WTC11 (cell line): ENCODE measurements at regions not wholly inside any gene's neighbourhood (a gene's known extent, or its start where the extent isn't known, plus 50 kb on each side); places are given as distances from the start of the nearest gene placed in this dataset.
"Not testable (repeated sequence)": the region's sequence is repeated elsewhere in the genome, so short reads cannot be mapped to it uniquely, and the experiment has no call there.

ENCODE experiments used
- ATAC-seq: fragments of 200-7000 bp; cut with Tn5 transposase; 2 replicates; pipeline ENCODE4 v1.10.0; 2021; ENCODE audit warnings: mild to moderate bottlenecking, moderate library complexity
- CTCF ChIA-PET: fragments of 300-600 bp; sonication (Branson Sonifier 250); formaldehyde crosslinking; loops from one replicate; lab custom pipeline; 2021; ENCODE audit warnings: antibody characterized with exemption; lab: Charles Lee
- POLR2A ChIA-PET: fragments of 350-600 bp; sonication (Branson Sonifier 250); formaldehyde crosslinking; loops from one replicate; lab custom pipeline; 2021; ENCODE audit warnings: antibody characterized with exemption; lab: Charles Lee
- DNase-seq: peaks from one replicate; pipeline ENCODE4 v3.0.0; 2021; ENCODE audit warnings: low spot score
- H3K27ac Mint-ChIP-seq: 2 replicates; pipeline ENCODE4 v1.8.0; 2021; ENCODE audit warnings: mixed read lengths
- H3K27me3 Mint-ChIP-seq: 2 replicates; pipeline ENCODE4 v1.8.0; 2021; ENCODE audit warnings: low read depth, mild to moderate bottlenecking, moderate library complexity, mixed read lengths
- H3K36me3 Mint-ChIP-seq: 2 replicates; pipeline ENCODE4 v1.8.0; 2021; ENCODE audit warnings: mixed read lengths
- H3K4me1 Mint-ChIP-seq: 2 replicates; pipeline ENCODE4 v1.8.0; 2022; ENCODE audit warnings: mixed read lengths
- H3K4me3 Mint-ChIP-seq: 2 replicates; pipeline ENCODE4 v1.8.0; 2021; ENCODE audit warnings: mild to moderate bottlenecking, moderate library complexity, mixed read lengths
- H3K9me3 Mint-ChIP-seq: 2 replicates; pipeline ENCODE4 v1.8.0; 2021; ENCODE audit warnings: mixed read lengths
- CTCF ChIP-seq: fragments of 200-600 bp; IDR thresholded peaks from 2 replicates; pipeline ENCODE4 v1.8.0; 2022; ENCODE audit warnings: antibody characterized with exemption
- HMGXB4 ChIP-seq: sonication (generic); formaldehyde crosslinking; IDR thresholded peaks from 2 replicates; pipeline ENCODE4 v1.8.1; 2023; ENCODE audit warnings: mild to moderate bottlenecking, moderate library complexity, missing genetic modification reagents
- MXD4 ChIP-seq: fragments of 250-450 bp; sonication (Bioruptor Pico); IDR thresholded peaks from 2 replicates; pipeline ENCODE4 v1.8.0; 2021; ENCODE audit warnings: mild to moderate bottlenecking, moderate library complexity, borderline replicate concordance
- NFE2L1 ChIP-seq: sonication (generic); formaldehyde crosslinking; IDR thresholded peaks from 2 replicates; pipeline ENCODE4 v1.8.1; 2023; ENCODE audit warnings: missing genetic modification reagents
- NFYB ChIP-seq: sonication (generic); formaldehyde crosslinking; conservative IDR thresholded peaks from 2 replicates; pipeline ENCODE4 v1.8.0; 2022; ENCODE audit warnings: low read depth, missing genetic modification reagents
- ZNF138 ChIP-seq: sonication (generic); formaldehyde crosslinking; conservative IDR thresholded peaks from 2 replicates; pipeline ENCODE4 v1.8.1; 2022; ENCODE audit warnings: mild to moderate bottlenecking, moderate library complexity, missing genetic modification reagents
- ZNF219 ChIP-seq: sonication (generic); formaldehyde crosslinking; IDR thresholded peaks from 2 replicates; pipeline ENCODE4 v1.8.0; 2023; ENCODE audit warnings: missing genetic modification reagents, mild to moderate bottlenecking, borderline replicate concordance
- ZNF317 ChIP-seq: sonication (generic); formaldehyde crosslinking; IDR thresholded peaks from 2 replicates; pipeline ENCODE4 v1.8.1; 2023; ENCODE audit warnings: low read depth, mild to moderate bottlenecking, moderate library complexity, missing genetic modification reagents, borderline replicate concordance
- TF ChIP-seq, protein P1 (sequence below): sonication (generic); formaldehyde crosslinking; IDR thresholded peaks from 2 replicates; pipeline ENCODE4 v1.8.1; 2022; ENCODE audit warnings: low read depth, mild to moderate bottlenecking, moderate library complexity, missing genetic modification reagents, borderline replicate concordance
- TF ChIP-seq, protein P2 (sequence below): sonication (generic); formaldehyde crosslinking; IDR thresholded peaks from 2 replicates; pipeline ENCODE4 v1.8.0; 2023; ENCODE audit warnings: mild to moderate bottlenecking, missing genetic modification reagents
- TF ChIP-seq, protein P3 (sequence below): fragments of 250-450 bp; sonication (Bioruptor Pico); IDR thresholded peaks from 2 replicates; pipeline ENCODE4 v1.9.0; 2021; ENCODE audit warnings: moderate library complexity, mild to moderate bottlenecking, inconsistent platforms, borderline replicate concordance
- TF ChIP-seq, protein P4 (sequence below): sonication (generic); formaldehyde crosslinking; conservative IDR thresholded peaks from 2 replicates; pipeline ENCODE4 v1.8.1; 2023; ENCODE audit warnings: mild to moderate bottlenecking, low read depth, missing genetic modification reagents, moderate library complexity

- H3K4me1 Mint-ChIP-seq, CTCF ChIA-PET, H3K27ac Mint-ChIP-seq, H3K27me3 Mint-ChIP-seq, POLR2A ChIA-PET, H3K36me3 Mint-ChIP-seq, H3K4me3 Mint-ChIP-seq, H3K9me3 Mint-ChIP-seq: not testable (repeated sequence)
- TF ChIP-seq CTCF, result 0 out of 2 replicates have a peak, but pooled peaks have one; percentile 21
- peak; percentile 51 for DNase-seq
- peak; percentile 63 for ATAC-seq
Observed at GRCh38 chr7:150000780-150001599, 127.2 kb downstream of the ATP6V0E2 start.

GRCh38 chr7:150003304-150003810 lies 129.6 kb downstream of the ATP6V0E2 start:
- CTCF ChIA-PET, result no interaction called here
- DNase-seq, result no peak
- Mint-ChIP-seq H3K4me1 (no peaks in the 10 kb centered on the region), H3K36me3 (no peaks in the 10 kb centered on the region)
- TF ChIP-seq, protein P1, sequence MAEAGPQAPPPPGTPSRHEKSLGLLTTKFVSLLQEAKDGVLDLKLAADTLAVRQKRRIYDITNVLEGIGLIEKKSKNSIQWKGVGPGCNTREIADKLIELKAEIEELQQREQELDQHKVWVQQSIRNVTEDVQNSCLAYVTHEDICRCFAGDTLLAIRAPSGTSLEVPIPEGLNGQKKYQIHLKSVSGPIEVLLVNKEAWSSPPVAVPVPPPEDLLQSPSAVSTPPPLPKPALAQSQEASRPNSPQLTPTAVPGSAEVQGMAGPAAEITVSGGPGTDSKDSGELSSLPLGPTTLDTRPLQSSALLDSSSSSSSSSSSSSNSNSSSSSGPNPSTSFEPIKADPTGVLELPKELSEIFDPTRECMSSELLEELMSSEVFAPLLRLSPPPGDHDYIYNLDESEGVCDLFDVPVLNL, result no peak
- TF ChIP-seq ZNF317 (CRISPR knock-in tag), result no peak
- TF ChIP-seq ZNF138 (CRISPR knock-in tag), result no peak
- TF ChIP-seq HMGXB4 (CRISPR knock-in tag), result no peak
- TF ChIP-seq, protein P2, sequence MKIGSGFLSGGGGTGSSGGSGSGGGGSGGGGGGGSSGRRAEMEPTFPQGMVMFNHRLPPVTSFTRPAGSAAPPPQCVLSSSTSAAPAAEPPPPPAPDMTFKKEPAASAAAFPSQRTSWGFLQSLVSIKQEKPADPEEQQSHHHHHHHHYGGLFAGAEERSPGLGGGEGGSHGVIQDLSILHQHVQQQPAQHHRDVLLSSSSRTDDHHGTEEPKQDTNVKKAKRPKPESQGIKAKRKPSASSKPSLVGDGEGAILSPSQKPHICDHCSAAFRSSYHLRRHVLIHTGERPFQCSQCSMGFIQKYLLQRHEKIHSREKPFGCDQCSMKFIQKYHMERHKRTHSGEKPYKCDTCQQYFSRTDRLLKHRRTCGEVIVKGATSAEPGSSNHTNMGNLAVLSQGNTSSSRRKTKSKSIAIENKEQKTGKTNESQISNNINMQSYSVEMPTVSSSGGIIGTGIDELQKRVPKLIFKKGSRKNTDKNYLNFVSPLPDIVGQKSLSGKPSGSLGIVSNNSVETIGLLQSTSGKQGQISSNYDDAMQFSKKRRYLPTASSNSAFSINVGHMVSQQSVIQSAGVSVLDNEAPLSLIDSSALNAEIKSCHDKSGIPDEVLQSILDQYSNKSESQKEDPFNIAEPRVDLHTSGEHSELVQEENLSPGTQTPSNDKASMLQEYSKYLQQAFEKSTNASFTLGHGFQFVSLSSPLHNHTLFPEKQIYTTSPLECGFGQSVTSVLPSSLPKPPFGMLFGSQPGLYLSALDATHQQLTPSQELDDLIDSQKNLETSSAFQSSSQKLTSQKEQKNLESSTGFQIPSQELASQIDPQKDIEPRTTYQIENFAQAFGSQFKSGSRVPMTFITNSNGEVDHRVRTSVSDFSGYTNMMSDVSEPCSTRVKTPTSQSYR (CRISPR knock-in tag), result no peak
- no peak for TF ChIP-seq NFE2L1
- TF ChIP-seq, protein P3, sequence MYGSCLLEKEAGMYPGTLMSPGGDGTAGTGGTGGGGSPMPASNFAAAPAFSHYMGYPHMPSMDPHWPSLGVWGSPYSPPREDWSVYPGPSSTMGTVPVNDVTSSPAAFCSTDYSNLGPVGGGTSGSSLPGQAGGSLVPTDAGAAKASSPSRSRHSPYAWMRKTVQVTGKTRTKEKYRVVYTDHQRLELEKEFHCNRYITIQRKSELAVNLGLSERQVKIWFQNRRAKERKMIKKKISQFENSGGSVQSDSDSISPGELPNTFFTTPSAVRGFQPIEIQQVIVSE, result no peak
- TF ChIP-seq MXD4 (CRISPR knock-in tag), result no peak
- no peak for TF ChIP-seq ZNF219 (CRISPR knock-in tag)
- no peak for TF ChIP-seq NFYB (CRISPR knock-in tag)
- TF ChIP-seq, protein P4, sequence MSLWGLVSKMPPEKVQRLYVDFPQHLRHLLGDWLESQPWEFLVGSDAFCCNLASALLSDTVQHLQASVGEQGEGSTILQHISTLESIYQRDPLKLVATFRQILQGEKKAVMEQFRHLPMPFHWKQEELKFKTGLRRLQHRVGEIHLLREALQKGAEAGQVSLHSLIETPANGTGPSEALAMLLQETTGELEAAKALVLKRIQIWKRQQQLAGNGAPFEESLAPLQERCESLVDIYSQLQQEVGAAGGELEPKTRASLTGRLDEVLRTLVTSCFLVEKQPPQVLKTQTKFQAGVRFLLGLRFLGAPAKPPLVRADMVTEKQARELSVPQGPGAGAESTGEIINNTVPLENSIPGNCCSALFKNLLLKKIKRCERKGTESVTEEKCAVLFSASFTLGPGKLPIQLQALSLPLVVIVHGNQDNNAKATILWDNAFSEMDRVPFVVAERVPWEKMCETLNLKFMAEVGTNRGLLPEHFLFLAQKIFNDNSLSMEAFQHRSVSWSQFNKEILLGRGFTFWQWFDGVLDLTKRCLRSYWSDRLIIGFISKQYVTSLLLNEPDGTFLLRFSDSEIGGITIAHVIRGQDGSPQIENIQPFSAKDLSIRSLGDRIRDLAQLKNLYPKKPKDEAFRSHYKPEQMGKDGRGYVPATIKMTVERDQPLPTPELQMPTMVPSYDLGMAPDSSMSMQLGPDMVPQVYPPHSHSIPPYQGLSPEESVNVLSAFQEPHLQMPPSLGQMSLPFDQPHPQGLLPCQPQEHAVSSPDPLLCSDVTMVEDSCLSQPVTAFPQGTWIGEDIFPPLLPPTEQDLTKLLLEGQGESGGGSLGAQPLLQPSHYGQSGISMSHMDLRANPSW (CRISPR knock-in tag), result no peak
- TF ChIP-seq, all 79 proteins: peak for 0
- Mint-ChIP-seq H3K4me3 (no peak overlapping the region), H3K27ac (no peak overlapping the region), H3K9me3 (no peaks in the 10 kb centered on the region), H3K27me3 (no peaks in the 10 kb centered on the region; the same call in 1 of the 2 replicates)
- no peak for ATAC-seq
- POLR2A ChIA-PET, result no interaction called here

- H3K27ac Mint-ChIP-seq, ATAC-seq, H3K36me3 Mint-ChIP-seq, POLR2A ChIA-PET, H3K9me3 Mint-ChIP-seq, H3K4me1 Mint-ChIP-seq, CTCF ChIA-PET, DNase-seq, H3K27me3 Mint-ChIP-seq, H3K4me3 Mint-ChIP-seq: not testable (repeated sequence)
Observed at GRCh38 chr7:150003973-150004372, 130.2 kb downstream of the ATP6V0E2 start.

- H3K36me3 Mint-ChIP-seq, H3K27ac Mint-ChIP-seq, DNase-seq, CTCF ChIA-PET, H3K4me3 Mint-ChIP-seq, ATAC-seq, H3K27me3 Mint-ChIP-seq, H3K9me3 Mint-ChIP-seq, H3K4me1 Mint-ChIP-seq, POLR2A ChIA-PET: not testable (repeated sequence)
Observed at GRCh38 chr7:150004843-150005242, 131.1 kb downstream of the ATP6V0E2 start.

DNA sequence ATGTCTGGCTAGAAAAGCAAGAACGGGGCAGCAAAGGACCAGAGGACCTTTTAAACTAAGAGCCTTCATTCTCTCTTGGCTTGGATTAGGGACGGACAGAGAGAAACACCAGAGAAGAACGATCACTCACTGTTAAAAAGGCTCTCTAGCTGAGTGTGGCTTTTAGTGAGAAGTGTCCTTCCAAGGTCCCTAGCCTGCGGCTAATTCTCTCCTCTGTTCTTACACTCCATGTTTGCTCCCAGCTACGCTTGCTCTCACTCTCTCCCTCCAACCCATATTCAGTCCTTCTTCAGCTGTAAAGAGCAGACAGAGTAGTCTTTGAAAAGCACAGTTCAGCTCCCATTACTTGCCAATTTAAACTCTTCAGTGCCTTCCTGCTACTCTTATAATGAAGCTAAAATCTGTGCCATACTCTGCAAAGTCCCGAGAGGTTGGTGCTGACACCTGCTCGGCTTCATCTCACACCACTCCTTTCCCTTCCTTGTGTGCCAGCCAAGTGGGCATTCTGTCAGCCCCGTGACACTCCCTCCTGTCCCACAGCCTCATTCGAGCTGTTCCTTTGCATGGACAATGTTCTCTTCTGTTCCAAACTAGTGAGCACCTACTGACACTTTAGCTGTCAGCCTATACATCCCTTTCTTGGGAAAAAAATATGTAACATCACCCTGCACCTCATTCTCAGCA lies 136.0 kb downstream of the ATP6V0E2 start:
- POLR2A ChIA-PET, result not testable (repeated sequence)

More for the DNA sequence above, 136.0 kb downstream of the ATP6V0E2 start:
- H3K4me1 Mint-ChIP-seq, H3K4me3 Mint-ChIP-seq, H3K9me3 Mint-ChIP-seq, H3K27me3 Mint-ChIP-seq, ATAC-seq, CTCF ChIA-PET, H3K27ac Mint-ChIP-seq, H3K36me3 Mint-ChIP-seq, DNase-seq: not testable (repeated sequence)
